ENCODE measurements at regions not wholly inside any gene's neighbourhood (a gene's known extent, or its start where the extent isn't known, plus 50 kb on each side); places are given as distances from the start of the nearest gene placed in this dataset.

- Histone ChIP-seq H3K4me1 (ENCODE audit: control insufficient read depth in 1 of 2, low read depth in 2 of 2) (peaks cover 5 to 10% of the 10 kb centered on the region in 2 donors), H3K9me3 (peaks cover 5% of the 10 kb centered on the region), H3K4me3 (no peak overlapping the region), H3K27ac (no peak overlapping the region), H3K36me3 (no peaks in the 10 kb centered on the region), H3K27me3 (replicated peaks; ENCODE audit: insufficient read depth) (no peaks in the 10 kb centered on the region)
- TF ChIP-seq CTCF (IDR thresholded peaks at IDR 0.05) = no peak
- ATAC-seq (ENCODE audit: insufficient number of reproducible peaks, low FRiP score, low read depth) (no peak), DNase-seq (ENCODE audit: low spot score) (no peak)
These were observed 192.5 kb downstream of the POSTN start for GRCh38 chr13:37406031-37406430.

GRCh38 chr13:37403776-37404527, 194.6 kb downstream of the POSTN start:
- no peak for TF ChIP-seq CTCF (IDR thresholded peaks at IDR 0.05)
- no peak for ATAC-seq (ENCODE audit: insufficient number of reproducible peaks, low FRiP score, low read depth)

GRCh38 chr13:37401721-37402120, 196.8 kb downstream of the POSTN start:
- ATAC-seq (ENCODE audit: insufficient number of reproducible peaks, low FRiP score, low read depth) (no peak), DNase-seq (ENCODE audit: low spot score) (no peak)
- TF ChIP-seq CTCF (IDR thresholded peaks at IDR 0.05) = no peak
- Histone ChIP-seq H3K27ac (no peak overlapping the region), H3K27me3 (replicated peaks; ENCODE audit: insufficient read depth) (no peaks in the 10 kb centered on the region), H3K4me3 (no peak overlapping the region), H3K36me3 (no peaks in the 10 kb centered on the region), H3K4me1 (ENCODE audit: control insufficient read depth in 1 of 2, low read depth in 2 of 2) (peaks cover 5 to 10% of the 10 kb centered on the region in 2 donors), H3K9me3 (peaks cover 5% of the 10 kb centered on the region)

More at GRCh38 chr13:37403776-37404527, 194.6 kb downstream of the POSTN start:
- H3K4me1 ChIP-seq (ENCODE audit: control insufficient read depth in 1 of 2, low read depth in 2 of 2) = peaks cover 5 to 10% of the 10 kb centered on the region in 2 donors
- H3K27me3 ChIP-seq (replicated peaks; ENCODE audit: insufficient read depth) = no peaks in the 10 kb centered on the region
- H3K36me3 ChIP-seq = no peaks in the 10 kb centered on the region
- peaks cover 5% of the 10 kb centered on the region for H3K9me3 ChIP-seq
- DNase-seq (ENCODE audit: low spot score) = no peak
- no peak overlapping the region for H3K27ac ChIP-seq
- no peak overlapping the region for H3K4me3 ChIP-seq

- no peak for ATAC-seq (ENCODE audit: insufficient number of reproducible peaks, low FRiP score, low read depth)
- H3K4me1 ChIP-seq (ENCODE audit: control insufficient read depth in 1 of 2, low read depth in 2 of 2) = no peaks in the 10 kb centered on the region
- H3K4me3 ChIP-seq = no peak overlapping the region
- no peak overlapping the region for H3K27ac ChIP-seq
- TF ChIP-seq CTCF (IDR thresholded peaks at IDR 0.05) = no peak
- no peak for DNase-seq (ENCODE audit: low spot score)
- peaks cover 5% of the 10 kb centered on the region for H3K9me3 ChIP-seq
- H3K36me3 ChIP-seq = no peaks in the 10 kb centered on the region
- no peaks in the 10 kb centered on the region for H3K27me3 ChIP-seq (replicated peaks; ENCODE audit: insufficient read depth)
These were observed 201.0 kb downstream of the POSTN start for GRCh38 chr13:37397535-37397934.

GRCh38 chr13:37395544-37395943, 203.0 kb downstream of the POSTN start:
- Histone ChIP-seq H3K9me3 (no peaks in the 10 kb centered on the region), H3K4me3 (no peak overlapping the region), H3K36me3 (no peaks in the 10 kb centered on the region), H3K27ac (no peak overlapping the region), H3K27me3 (replicated peaks; ENCODE audit: insufficient read depth) (no peaks in the 10 kb centered on the region), H3K4me1 (ENCODE audit: control insufficient read depth in 1 of 2, low read depth in 2 of 2) (no peaks in the 10 kb centered on the region)
- DNase-seq (ENCODE audit: low spot score) = no peak
- no peak for ATAC-seq (ENCODE audit: insufficient number of reproducible peaks, low FRiP score, low read depth)
- TF ChIP-seq CTCF (IDR thresholded peaks at IDR 0.05) = no peak

All from thoracic aorta (tissue), 2 donors.